Fibroblast of pulmonary artery (primary cell): ENCODE measurements at regions not wholly inside any gene's neighbourhood (a gene's known extent, or its start where the extent isn't known, plus 50 kb on each side); places are given as distances from the start of the nearest gene placed in this dataset.

Experiments used
- DNase-seq: peaks from one replicate; pipeline ENCODE4 v3.0.0-alpha.2; 2010; ENCODE audit warnings: low read depth
- H3K4me3 ChIP-seq: replicated peaks from 2 replicates; pipeline ENCODE4 v1.5.1; 2011; ENCODE audit warnings: low read depth, mild to moderate bottlenecking, control low read depth, low read length, moderate library complexity
- TF ChIP-seq, protein P1 (sequence below): IDR thresholded peaks from 2 replicates; pipeline ENCODE4 v1.5.1; 2011; ENCODE audit warnings: mild to moderate bottlenecking, control low read depth, low read length, inconsistent platforms; ENCODE audit errors: missing control alignments

- TF ChIP-seq, protein P1, sequence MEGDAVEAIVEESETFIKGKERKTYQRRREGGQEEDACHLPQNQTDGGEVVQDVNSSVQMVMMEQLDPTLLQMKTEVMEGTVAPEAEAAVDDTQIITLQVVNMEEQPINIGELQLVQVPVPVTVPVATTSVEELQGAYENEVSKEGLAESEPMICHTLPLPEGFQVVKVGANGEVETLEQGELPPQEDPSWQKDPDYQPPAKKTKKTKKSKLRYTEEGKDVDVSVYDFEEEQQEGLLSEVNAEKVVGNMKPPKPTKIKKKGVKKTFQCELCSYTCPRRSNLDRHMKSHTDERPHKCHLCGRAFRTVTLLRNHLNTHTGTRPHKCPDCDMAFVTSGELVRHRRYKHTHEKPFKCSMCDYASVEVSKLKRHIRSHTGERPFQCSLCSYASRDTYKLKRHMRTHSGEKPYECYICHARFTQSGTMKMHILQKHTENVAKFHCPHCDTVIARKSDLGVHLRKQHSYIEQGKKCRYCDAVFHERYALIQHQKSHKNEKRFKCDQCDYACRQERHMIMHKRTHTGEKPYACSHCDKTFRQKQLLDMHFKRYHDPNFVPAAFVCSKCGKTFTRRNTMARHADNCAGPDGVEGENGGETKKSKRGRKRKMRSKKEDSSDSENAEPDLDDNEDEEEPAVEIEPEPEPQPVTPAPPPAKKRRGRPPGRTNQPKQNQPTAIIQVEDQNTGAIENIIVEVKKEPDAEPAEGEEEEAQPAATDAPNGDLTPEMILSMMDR, result no peak
- H3K4me3 ChIP-seq, result no peak overlapping the region
- DNase-seq, result no peak
Observed at GRCh38 chr2:239777219-239777618, 247.9 kb downstream of the NDUFA10 start.

DNA sequence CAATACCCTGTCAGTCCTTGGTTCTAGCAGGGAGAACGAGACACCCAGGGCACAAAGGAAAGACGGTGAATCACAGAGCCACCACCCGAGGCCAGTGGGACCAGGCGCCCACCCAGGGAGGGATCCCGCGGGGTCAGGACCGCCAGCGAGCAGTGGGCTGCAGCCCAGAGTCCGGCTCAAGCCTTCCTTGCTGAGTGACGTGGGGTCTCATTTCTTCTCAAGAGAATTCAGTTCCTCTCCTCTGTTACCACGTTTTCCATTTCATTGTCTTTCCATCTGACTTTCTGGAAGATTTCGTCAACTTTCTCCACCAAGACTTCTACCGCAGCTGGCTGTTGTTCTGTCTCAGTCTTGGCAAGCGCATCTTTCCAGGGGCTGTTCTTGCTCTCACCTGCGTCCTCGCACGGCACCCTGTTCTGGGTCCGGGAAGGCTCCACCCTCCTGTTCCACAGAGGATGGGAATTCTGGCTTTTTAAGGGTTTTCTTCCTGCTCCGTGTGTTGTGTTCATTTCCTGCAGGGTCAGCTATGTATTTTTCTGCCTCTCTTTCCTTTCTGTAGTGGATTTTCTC, 248.6 kb downstream of the NDUFA10 start:
- DNase-seq, result no peak
- TF ChIP-seq, protein P1, result no peak
- no peak overlapping the region for H3K4me3 ChIP-seq

DNA sequence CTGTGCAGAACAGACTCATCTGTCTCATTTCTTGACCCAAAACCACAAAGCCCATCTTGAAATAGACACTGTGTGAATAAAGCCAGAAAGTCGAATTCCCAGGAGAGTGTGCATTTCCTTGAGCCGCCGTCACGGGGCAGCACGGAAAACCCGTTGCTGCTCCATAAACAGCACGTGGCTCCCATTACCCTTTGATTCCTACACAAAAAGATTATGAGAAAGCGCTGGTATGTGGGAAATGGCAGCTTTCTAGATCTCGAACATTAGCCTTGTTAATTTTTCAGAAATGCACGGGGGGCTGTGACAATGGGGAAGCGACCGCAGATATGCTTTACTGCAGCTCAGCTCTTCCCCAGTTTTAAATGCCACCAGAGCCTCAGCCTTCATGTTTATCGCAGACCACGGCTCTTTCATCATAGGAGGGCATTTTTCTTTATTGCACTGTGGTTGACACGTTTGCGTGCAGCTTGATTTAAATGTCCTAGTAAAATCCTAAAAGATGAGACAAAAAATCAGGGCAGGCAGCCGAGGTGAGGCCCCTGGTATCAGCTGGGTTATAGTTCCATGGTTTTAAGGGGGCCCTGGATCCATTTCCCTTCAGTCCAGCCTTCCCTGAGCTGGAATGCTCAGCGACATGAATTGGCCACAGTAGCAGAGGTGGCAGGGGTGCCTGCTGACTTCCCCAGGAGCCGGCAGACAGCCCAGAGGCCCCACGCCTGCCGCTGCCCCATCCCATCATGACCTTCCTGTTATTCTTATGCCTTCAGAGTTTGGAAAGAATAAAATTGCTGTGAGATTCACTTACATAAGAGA, 249.3 kb downstream of the NDUFA10 start:
- DNase-seq, result no peak
- TF ChIP-seq, protein P1, result no peak
- no peak overlapping the region for H3K4me3 ChIP-seq

GRCh38 chr2:239774933-239775622, 250.1 kb downstream of the NDUFA10 start:
- no peak for DNase-seq
- H3K4me3 ChIP-seq, result no peak overlapping the region
- TF ChIP-seq, protein P1, result no peak

- TF ChIP-seq, protein P1, result no peak
- no peak for DNase-seq
- H3K4me3 ChIP-seq, result no peak overlapping the region
Observed at GRCh38 chr2:239774142-239774462, 251.0 kb downstream of the NDUFA10 start.

- DNase-seq, result no peak
- H3K4me3 ChIP-seq, result no peak overlapping the region
- TF ChIP-seq, protein P1, result no peak
Observed at GRCh38 chr2:239773228-239774141, 251.7 kb downstream of the NDUFA10 start.
